ENCODE measurements at regions not wholly inside any gene's neighbourhood (a gene's known extent, or its start where the extent isn't known, plus 50 kb on each side); places are given as distances from the start of the nearest gene placed in this dataset.

GRCh38 chr12:59100585-59100984 is 180.3 kb upstream of the LRIG3 start:
- H4K20me1 ChIP-seq (ENCODE audit: control insufficient read depth, insufficient read depth): no peaks in the 10 kb centered on the region
- TF ChIP-seq ZBED1 (IDR thresholded peaks at IDR 0.05; ENCODE audit: borderline replicate concordance): no peak
- no peak for TF ChIP-seq ZNF217 (IDR thresholded peaks at IDR 0.05)
- TF ChIP-seq MLLT1 (IDR thresholded peaks at IDR 0.05): no peak
- no peak for TF ChIP-seq TCF7 (IDR thresholded peaks at IDR 0.05; ENCODE audit: borderline replicate concordance)
- TF ChIP-seq CBX5 (IDR thresholded peaks at IDR 0.05; ENCODE audit: low read depth): no peak
- no peak for TF ChIP-seq CTCF (IDR thresholded peaks at IDR 0.05 in 2 of 3, conservative IDR thresholded peaks at IDR 0.05 in 1 of 3; ENCODE audit: control insufficient read depth in 2 of 3, extremely low read depth in 1 of 3, insufficient read depth in 1 of 3, low read depth in 3 of 3, low read length in 3 of 3)
- RAD21 ChIA-PET (ENCODE audit: unreplicated experiment): interaction anchor here (1.0 kb wide), 1 partner anchor 33 kb away, joined by 4 read pairs; no protein-coding TSS in a partner anchor
- SMC1A ChIA-PET (ENCODE audit: uncharacterized antibody, unreplicated experiment): interaction anchor here (0.7 kb wide), 1 partner anchor 709 kb away, joined by 3 read pairs; no protein-coding TSS in a partner anchor
- CTCF ChIA-PET: interaction anchor here (0.5 to 2.4 kb wide), 2 partner anchors 13 to 799 kb away, joined by 3 to 10 read pairs; no protein-coding TSS in a partner anchor
- H3K4me1 ChIP-seq (ENCODE audit: control insufficient read depth, insufficient read depth, low read length): no peaks in the 10 kb centered on the region
- intact Hi-C loops (cut with micrococcal nuclease; ENCODE audit: unreplicated experiment) (no loop called here), in situ Hi-C loops (cut with MboI) (no loop called here)
- POLR2A ChIA-PET: no interaction called here
- no peaks in the 10 kb centered on the region for H3K36me3 ChIP-seq (ENCODE audit: control insufficient read depth in 2 of 2, insufficient read depth in 2 of 2, low read length in 1 of 2)
- no peaks in the 10 kb centered on the region for H3K9me3 ChIP-seq (replicated peaks; ENCODE audit: control insufficient read depth, insufficient read depth, low read length)
- no peak overlapping the region for H3K9ac ChIP-seq (ENCODE audit: control insufficient read depth, insufficient read depth, low read length)
- H3K4me3 ChIP-seq: no peak overlapping the region
- H3K4me2 ChIP-seq (ENCODE audit: control insufficient read depth, insufficient read depth): no peak overlapping the region
- no TSS peak for BruUV-seq (replicated peaks)
- H3K27ac ChIP-seq (ENCODE audit: control insufficient read depth, insufficient read depth): no peak overlapping the region
- DNase-seq (ENCODE audit: low read depth, low spot score): no peak
- H3K27me3 ChIP-seq (replicated peaks in 1 of 2; ENCODE audit: control insufficient read depth in 2 of 2, insufficient read depth in 2 of 2, low read length in 1 of 2): no peaks in the 10 kb centered on the region
- no peak for FAIRE-seq
- H2AFZ ChIP-seq (ENCODE audit: control insufficient read depth, low read depth, low read length): no peak overlapping the region
- ATAC-seq: no peak
- H3K79me2 ChIP-seq (ENCODE audit: control insufficient read depth, insufficient read depth, low read length): no peaks in the 10 kb centered on the region
- 55% methylated on average over 4 of the region's 4 CpGs for WGBS (ENCODE audit: insufficient coverage, insufficient replicate concordance, low lambda C conversion rate, missing lambda C conversion rate)

Data from GM12878 (cell line).